ENCODE measurements at regions not wholly inside any gene's neighbourhood (a gene's known extent, or its start where the extent isn't known, plus 50 kb on each side); places are given as distances from the start of the nearest gene placed in this dataset.

- TF ChIP-seq TCF12 (IDR thresholded peaks at IDR 0.05) (no peak), CHD2 (IDR thresholded peaks at IDR 0.05; ENCODE audit: low read length, partially characterized antibody) (no peak), MEF2A (IDR thresholded peaks at IDR 0.05; ENCODE audit: borderline replicate concordance, low read depth) (no peak), EZH2phosphoT487 (IDR thresholded peaks at IDR 0.05; ENCODE audit: borderline replicate concordance, low read depth) (no peak), FOSL2 (IDR thresholded peaks at IDR 0.05; ENCODE audit: borderline replicate concordance, low read depth) (no peak), GATA2 (CRISPR knock-in tag; IDR thresholded peaks at IDR 0.05) (no peak)
- TF ChIP-seq, protein P1, sequence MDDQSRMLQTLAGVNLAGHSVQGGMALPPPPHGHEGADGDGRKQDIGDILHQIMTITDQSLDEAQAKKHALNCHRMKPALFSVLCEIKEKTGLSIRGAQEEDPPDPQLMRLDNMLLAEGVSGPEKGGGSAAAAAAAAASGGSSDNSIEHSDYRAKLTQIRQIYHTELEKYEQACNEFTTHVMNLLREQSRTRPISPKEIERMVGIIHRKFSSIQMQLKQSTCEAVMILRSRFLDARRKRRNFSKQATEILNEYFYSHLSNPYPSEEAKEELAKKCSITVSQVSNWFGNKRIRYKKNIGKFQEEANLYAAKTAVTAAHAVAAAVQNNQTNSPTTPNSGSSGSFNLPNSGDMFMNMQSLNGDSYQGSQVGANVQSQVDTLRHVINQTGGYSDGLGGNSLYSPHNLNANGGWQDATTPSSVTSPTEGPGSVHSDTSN (IDR thresholded peaks at IDR 0.05) = no peak
- Histone ChIP-seq H3K36me3 (replicated peaks in 1 of 2; ENCODE audit: control insufficient read depth in 1 of 2, insufficient read depth in 2 of 2, low read length in 1 of 2) (no peaks in the 10 kb centered on the region), H3K4me3 (ENCODE audit: low read depth in 2 of 2, low read length in 1 of 2) (no peak overlapping the region), H3F3A (replicated peaks; ENCODE audit: insufficient read depth) (no peaks in the 10 kb centered on the region), H3K4me1 (ENCODE audit: control insufficient read depth in 1 of 2, insufficient read depth in 2 of 2, low read depth in 1 of 2, low read length in 1 of 2) (no peaks in the 10 kb centered on the region), H3K9ac (no peak overlapping the region), H2AFZ (ENCODE audit: low read depth) (no peak overlapping the region), H3K9me3 (no peaks in the 10 kb centered on the region; the same call in 1 of the 2 replicates), H3K4me2 (no peak overlapping the region), H3K9me2 (no peaks in the 10 kb centered on the region), H3K27me3 (ENCODE audit: insufficient read depth) (no peaks in the 10 kb centered on the region), H3K79me2 (ENCODE audit: insufficient read depth) (no peaks in the 10 kb centered on the region), H3K27ac (ENCODE audit: low read depth in 2 of 2, low read length in 1 of 2) (no peak overlapping the region), H4K20me1 (ENCODE audit: insufficient read depth) (no peaks in the 10 kb centered on the region)
- POLR2A ChIA-PET = no interaction called here
- CTCF ChIA-PET = no interaction called here
- no peak for DNase-seq
Measured at GRCh38 chr9:1340390-1340789, 290.2 kb downstream of the DMRT2 start.

GRCh38 chr9:1353291-1353690, 303.1 kb downstream of the DMRT2 start:
- H3K27ac ChIP-seq (ENCODE audit: low read depth in 2 of 2, low read length in 1 of 2) = no peak overlapping the region
- 0% methylated on average over 3 of the region's 3 CpGs for WGBS (ENCODE audit: low lambda C conversion rate)

More at GRCh38 chr9:1353291-1353690, 303.1 kb downstream of the DMRT2 start:
- ChIA-PET POLR2A (no interaction called here), CTCF (no interaction called here)
- no peak overlapping the region for H2AFZ ChIP-seq (ENCODE audit: low read depth)
- H3K79me2 ChIP-seq (ENCODE audit: insufficient read depth) = no peaks in the 10 kb centered on the region
- H3K9ac ChIP-seq = no peak overlapping the region
- H4K20me1 ChIP-seq (ENCODE audit: insufficient read depth) = no peaks in the 10 kb centered on the region
- no peaks in the 10 kb centered on the region for H3K9me3 ChIP-seq
- H3K36me3 ChIP-seq (replicated peaks in 1 of 2; ENCODE audit: control insufficient read depth in 1 of 2, insufficient read depth in 2 of 2, low read length in 1 of 2) = no peaks in the 10 kb centered on the region
- no peak overlapping the region for H3K4me2 ChIP-seq
- no peaks in the 10 kb centered on the region for H3K9me2 ChIP-seq
- H3K27me3 ChIP-seq (ENCODE audit: insufficient read depth) = no peaks in the 10 kb centered on the region
- no peaks in the 10 kb centered on the region for H3F3A ChIP-seq (replicated peaks; ENCODE audit: insufficient read depth)
- no peak for DNase-seq
- TF ChIP-seq RCOR1 (IDR thresholded peaks at IDR 0.05; ENCODE audit: low read length) (no peak), MEF2A (IDR thresholded peaks at IDR 0.05; ENCODE audit: borderline replicate concordance, low read depth) (no peak), GATA2 (CRISPR knock-in tag; IDR thresholded peaks at IDR 0.05) (no peak), RAD21 (IDR thresholded peaks at IDR 0.05; ENCODE audit: low read length) (no peak), ELF1 (IDR thresholded peaks at IDR 0.05) (no peak), CHD2 (IDR thresholded peaks at IDR 0.05; ENCODE audit: low read length, partially characterized antibody) (no peak), SMC3 (IDR thresholded peaks at IDR 0.05; ENCODE audit: low read depth, low read length) (no peak), TEAD4 (IDR thresholded peaks at IDR 0.05; ENCODE audit: borderline replicate concordance, insufficient read depth) (no peak), POLR2AphosphoS5 (IDR thresholded peaks at IDR 0.05; ENCODE audit: low read depth, low read length) (no peak), RXRA (IDR thresholded peaks at IDR 0.05; ENCODE audit: borderline replicate concordance, low read depth) (no peak), FOXJ3 (CRISPR knock-in tag; IDR thresholded peaks at IDR 0.05) (no peak), MAX (IDR thresholded peaks at IDR 0.05; ENCODE audit: low read depth) (no peak)
- TF ChIP-seq, protein P2, sequence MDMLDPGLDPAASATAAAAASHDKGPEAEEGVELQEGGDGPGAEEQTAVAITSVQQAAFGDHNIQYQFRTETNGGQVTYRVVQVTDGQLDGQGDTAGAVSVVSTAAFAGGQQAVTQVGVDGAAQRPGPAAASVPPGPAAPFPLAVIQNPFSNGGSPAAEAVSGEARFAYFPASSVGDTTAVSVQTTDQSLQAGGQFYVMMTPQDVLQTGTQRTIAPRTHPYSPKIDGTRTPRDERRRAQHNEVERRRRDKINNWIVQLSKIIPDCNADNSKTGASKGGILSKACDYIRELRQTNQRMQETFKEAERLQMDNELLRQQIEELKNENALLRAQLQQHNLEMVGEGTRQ (IDR thresholded peaks at IDR 0.05; ENCODE audit: borderline replicate concordance, low read depth, low read length) = no peak
- TF ChIP-seq, protein P3, sequence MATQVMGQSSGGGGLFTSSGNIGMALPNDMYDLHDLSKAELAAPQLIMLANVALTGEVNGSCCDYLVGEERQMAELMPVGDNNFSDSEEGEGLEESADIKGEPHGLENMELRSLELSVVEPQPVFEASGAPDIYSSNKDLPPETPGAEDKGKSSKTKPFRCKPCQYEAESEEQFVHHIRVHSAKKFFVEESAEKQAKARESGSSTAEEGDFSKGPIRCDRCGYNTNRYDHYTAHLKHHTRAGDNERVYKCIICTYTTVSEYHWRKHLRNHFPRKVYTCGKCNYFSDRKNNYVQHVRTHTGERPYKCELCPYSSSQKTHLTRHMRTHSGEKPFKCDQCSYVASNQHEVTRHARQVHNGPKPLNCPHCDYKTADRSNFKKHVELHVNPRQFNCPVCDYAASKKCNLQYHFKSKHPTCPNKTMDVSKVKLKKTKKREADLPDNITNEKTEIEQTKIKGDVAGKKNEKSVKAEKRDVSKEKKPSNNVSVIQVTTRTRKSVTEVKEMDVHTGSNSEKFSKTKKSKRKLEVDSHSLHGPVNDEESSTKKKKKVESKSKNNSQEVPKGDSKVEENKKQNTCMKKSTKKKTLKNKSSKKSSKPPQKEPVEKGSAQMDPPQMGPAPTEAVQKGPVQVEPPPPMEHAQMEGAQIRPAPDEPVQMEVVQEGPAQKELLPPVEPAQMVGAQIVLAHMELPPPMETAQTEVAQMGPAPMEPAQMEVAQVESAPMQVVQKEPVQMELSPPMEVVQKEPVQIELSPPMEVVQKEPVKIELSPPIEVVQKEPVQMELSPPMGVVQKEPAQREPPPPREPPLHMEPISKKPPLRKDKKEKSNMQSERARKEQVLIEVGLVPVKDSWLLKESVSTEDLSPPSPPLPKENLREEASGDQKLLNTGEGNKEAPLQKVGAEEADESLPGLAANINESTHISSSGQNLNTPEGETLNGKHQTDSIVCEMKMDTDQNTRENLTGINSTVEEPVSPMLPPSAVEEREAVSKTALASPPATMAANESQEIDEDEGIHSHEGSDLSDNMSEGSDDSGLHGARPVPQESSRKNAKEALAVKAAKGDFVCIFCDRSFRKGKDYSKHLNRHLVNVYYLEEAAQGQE (IDR thresholded peaks at IDR 0.05; ENCODE audit: low read depth, low read length) = no peak
- TF ChIP-seq, protein P4, sequence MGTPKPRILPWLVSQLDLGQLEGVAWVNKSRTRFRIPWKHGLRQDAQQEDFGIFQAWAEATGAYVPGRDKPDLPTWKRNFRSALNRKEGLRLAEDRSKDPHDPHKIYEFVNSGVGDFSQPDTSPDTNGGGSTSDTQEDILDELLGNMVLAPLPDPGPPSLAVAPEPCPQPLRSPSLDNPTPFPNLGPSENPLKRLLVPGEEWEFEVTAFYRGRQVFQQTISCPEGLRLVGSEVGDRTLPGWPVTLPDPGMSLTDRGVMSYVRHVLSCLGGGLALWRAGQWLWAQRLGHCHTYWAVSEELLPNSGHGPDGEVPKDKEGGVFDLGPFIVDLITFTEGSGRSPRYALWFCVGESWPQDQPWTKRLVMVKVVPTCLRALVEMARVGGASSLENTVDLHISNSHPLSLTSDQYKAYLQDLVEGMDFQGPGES (IDR thresholded peaks at IDR 0.05; ENCODE audit: low read depth, low read length) = no peak
- TF ChIP-seq, protein P1 (IDR thresholded peaks at IDR 0.05) = no peak
- H3K4me3 ChIP-seq (ENCODE audit: low read depth in 2 of 2, low read length in 1 of 2) = no peak overlapping the region
- H3K4me1 ChIP-seq (ENCODE audit: control insufficient read depth in 1 of 2, insufficient read depth in 2 of 2, low read depth in 1 of 2, low read length in 1 of 2) = no peaks in the 10 kb centered on the region
